GM18951 (cell line): ENCODE measurements at regions not wholly inside any gene's neighbourhood (a gene's known extent, or its start where the extent isn't known, plus 50 kb on each side); places are given as distances from the start of the nearest gene placed in this dataset.

Source experiments
- POLR2A ChIP-seq: IDR thresholded peaks from 4 replicates; pipeline ENCODE4 v1.6.1; 2011; ENCODE audit warnings: mild to moderate bottlenecking; ENCODE audit not compliant: insufficient read length, insufficient read depth; ENCODE audit errors: extremely low read depth
- in situ Hi-C: fragments of 300-500 bp; cut with MboI; formaldehyde crosslinking; loops from one replicate; pipeline ENCODE4 v1.12.0; 2022; ENCODE audit warnings: low sequenced_read_pairs, mixed read lengths, inconsistent platforms; ENCODE audit not compliant: unreplicated experiment

DNA sequence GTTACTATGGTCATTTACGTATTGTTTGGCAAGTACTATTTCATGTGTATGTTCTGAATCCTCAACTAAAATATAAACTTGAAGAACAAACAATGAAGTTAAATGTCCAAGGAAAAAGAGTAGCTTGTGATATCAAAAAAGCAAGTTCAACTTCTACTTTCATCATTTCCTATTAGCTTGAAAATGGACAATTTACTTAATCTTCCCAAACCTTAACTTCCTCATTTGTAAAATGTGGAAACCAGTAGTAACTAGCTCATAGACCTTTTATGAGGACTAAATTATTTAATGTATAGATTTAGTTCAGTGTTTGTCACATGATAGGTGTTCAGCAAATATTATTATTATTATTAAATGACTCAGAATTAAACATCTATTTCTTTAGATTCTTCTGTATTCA is 276.8 kb upstream of the TET2 start:
- TF ChIP-seq POLR2A, result no peak
- in situ Hi-C loops, result loop anchor here (10.0 kb wide), 1 partner anchor 805 kb away; no protein-coding TSS in a partner anchor

GRCh38 chr4:104870495-104871233 is 276.0 kb upstream of the TET2 start:
- TF ChIP-seq POLR2A, result no peak
- in situ Hi-C loops, result no loop called here

- in situ Hi-C loops, result no loop called here
- no peak for TF ChIP-seq POLR2A
These were observed 267.7 kb upstream of the TET2 start for GRCh38 chr4:104878936-104879335.

GRCh38 chr4:104879367-104879766 is 267.3 kb upstream of the TET2 start:
- in situ Hi-C loops, result no loop called here
- no peak for TF ChIP-seq POLR2A

- in situ Hi-C loops, result no loop called here
- no peak for TF ChIP-seq POLR2A
These were observed 266.8 kb upstream of the TET2 start for GRCh38 chr4:104879854-104880253.

DNA sequence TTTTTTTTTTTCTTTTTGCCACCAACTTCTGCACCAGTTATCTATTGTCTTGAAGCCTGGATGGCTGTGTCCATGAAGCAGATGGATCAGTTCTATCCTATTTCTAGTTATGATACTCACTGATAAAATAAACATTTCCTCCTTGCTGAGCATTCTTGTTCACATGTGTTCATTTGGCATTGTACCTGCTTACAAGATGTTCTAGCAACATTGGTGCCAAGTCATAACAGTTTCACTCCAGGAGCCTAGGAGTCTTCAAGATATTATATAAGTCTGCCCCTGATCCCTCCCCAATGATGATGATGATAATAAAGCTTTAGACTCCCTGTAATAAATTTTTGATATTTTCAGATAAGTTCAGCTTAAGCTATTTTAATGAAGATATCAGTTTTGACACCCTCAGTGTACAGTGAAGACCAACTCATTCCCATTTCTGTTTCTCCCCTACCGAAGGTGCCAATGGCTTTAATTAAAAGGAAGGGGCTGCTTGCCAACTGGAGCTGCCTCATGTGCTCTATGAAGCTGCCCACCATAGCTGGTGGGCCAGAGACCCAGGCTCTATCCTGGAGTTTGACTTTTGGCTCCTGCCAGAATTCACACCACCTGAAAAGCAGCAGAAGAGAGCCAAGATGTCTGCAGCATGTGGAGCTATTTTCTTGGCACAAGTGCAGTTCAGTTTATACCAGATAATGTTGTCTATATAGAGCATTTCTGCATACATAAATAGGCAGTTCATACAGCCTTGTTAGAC is 265.4 kb upstream of the TET2 start:
- in situ Hi-C loops, result no loop called here
- no peak for TF ChIP-seq POLR2A

- in situ Hi-C loops, result no loop called here
- TF ChIP-seq POLR2A, result no peak
These were observed 255.9 kb upstream of the TET2 start for GRCh38 chr4:104890598-104891275.

DNA sequence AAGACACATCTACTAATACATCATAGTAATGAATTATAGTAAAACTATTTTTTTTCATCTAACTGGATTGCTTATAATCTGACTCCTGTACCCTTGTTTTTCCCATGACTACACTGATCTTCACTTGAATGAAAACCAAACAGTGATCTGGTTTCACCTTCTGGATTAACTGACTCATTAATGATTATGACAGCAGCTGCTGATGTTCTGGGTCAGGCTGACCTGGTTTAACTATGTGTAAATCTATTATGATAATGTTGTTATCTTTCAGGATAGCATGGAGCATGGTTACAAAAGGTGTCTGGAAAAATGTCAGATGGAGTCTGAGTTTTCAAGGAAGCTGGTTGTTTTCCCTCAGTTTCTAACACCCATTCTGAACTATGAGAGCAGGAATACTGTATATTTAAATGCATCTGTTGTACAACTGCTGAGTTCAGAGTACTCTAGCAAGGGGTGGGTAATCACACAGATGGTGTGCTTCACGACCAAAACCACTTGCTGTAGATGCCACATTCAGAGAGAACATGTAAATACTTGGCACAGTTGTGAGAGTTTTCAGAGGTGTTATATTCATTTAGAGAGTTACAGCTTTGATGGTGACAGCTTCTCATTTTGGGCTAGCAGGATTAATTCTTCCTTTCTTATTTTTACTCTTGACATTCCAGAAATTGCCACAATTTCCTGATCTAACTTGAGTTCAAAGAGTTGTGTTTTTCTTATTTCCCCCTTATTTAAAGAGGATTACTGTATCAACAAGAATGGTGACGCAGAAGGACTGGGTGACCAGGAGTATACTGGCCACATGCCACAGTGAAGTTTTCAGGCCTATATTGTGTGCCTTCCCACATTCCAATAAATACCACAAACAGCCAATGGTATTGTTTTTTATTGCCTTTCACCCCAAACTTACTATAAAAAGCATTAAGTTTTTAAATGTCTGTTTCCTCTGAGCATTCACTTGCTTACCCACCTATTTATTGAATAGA is 249.7 kb upstream of the TET2 start:
- in situ Hi-C loops, result no loop called here
- no peak for TF ChIP-seq POLR2A

- in situ Hi-C loops, result loop anchor here (25.0 kb wide), 1 partner anchor 562 kb away; the partner anchor contains the start of gene PPA2
- TF ChIP-seq POLR2A, result no peak
These were observed 246.8 kb upstream of the TET2 start for GRCh38 chr4:104899863-104900262.

GRCh38 chr4:104901438-104901837 is 245.2 kb upstream of the TET2 start:
- in situ Hi-C loops, result loop anchor here (25.0 kb wide), 1 partner anchor 561 kb away; the partner anchor contains the start of gene PPA2
- TF ChIP-seq POLR2A, result no peak

- in situ Hi-C loops, result loop anchor here (25.0 kb wide), 1 partner anchor 560 kb away; the partner anchor contains the start of gene PPA2
- no peak for TF ChIP-seq POLR2A
These were observed 244.6 kb upstream of the TET2 start for GRCh38 chr4:104901961-104902605.

DNA sequence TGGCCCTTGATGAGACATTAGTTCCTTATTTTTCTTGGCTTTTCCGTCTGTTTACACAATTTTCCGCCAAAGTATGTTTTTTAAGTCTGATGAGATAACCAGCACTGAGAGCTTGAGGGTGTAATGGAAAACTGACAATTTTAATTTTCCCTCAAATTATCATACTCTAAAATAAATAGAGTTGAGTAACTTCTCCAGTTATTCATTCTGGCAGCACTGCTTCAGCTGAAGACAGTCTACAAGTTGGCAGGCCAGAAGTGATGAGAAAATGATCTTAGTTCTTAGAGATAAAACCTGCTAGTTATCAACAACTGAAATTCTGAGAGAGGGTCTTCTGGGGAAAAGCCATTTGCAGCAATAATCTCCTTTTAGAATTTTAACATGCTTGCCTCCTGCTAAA is 241.6 kb upstream of the TET2 start:
- in situ Hi-C loops, result loop anchor here (25.0 kb wide), 1 partner anchor 557 kb away; the partner anchor contains the start of gene PPA2
- no peak for TF ChIP-seq POLR2A
